Cerebellar cortex (tissue), 1 donor: ENCODE measurements at regions not wholly inside any gene's neighbourhood (a gene's known extent, or its start where the extent isn't known, plus 50 kb on each side); places are given as distances from the start of the nearest gene placed in this dataset.

ENCODE experiments used
- DNase-seq: peaks from one replicate; pipeline ENCODE4 v3.0.0-alpha.2; 2015; ENCODE audit warnings: low spot score

DNA sequence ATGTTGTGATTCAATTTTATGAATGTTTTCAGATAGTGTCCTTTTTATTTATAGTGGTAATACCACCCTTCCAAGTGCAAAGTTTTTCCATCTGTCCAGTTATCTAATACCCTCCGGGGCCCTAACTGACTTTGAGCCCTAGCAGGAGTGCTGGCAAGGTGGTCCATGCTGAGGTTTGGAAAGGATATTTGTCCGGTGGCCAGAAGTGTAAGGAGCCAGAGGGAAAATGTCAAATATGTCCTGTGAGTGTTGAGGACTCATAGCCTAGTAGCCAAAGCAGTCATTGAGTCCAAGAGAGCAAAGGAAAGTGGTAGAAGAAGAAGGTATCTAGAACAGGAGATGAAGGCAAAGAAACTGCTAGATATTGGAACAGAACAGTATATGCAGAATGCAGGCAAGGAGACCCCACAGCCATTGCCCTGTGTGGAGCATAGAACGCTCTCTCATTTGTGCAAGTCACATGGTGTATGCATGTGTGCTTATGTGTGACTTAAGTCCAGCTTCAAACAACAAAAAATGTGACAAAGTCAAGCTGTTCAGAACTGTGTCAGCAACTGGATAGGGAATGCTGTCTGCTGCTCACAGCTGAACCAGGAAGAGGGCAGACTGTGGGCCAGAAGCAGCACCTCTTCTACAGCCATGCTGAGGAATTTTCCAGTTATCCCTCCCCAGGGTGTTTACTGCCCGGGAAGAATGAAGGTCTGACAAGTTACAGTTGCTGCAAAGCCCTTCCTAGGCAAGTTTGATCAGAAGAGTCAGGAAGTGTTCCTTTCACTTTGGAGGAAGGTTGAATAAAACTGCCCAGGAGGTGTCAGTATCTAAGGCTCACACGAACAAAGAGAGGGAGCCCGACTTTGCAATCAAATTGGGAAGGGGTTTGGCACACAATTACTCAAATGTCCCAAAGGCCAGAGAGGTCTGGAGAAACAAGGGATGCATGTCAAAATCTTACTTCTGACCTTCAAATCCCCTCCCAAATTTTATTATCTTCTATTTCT is 463.3 kb upstream of the DMAC1 start:
- peak; percentile 75 for DNase-seq

GRCh38 chr9:8261737-8262136 is 462.2 kb upstream of the DMAC1 start:
- DNase-seq = no peak

- DNase-seq = no peak
Observed at GRCh38 chr9:8259028-8259427, 459.4 kb upstream of the DMAC1 start.

- peak; percentile 60 for DNase-seq
Observed at GRCh38 chr9:8256880-8257279, 457.3 kb upstream of the DMAC1 start.

DNA sequence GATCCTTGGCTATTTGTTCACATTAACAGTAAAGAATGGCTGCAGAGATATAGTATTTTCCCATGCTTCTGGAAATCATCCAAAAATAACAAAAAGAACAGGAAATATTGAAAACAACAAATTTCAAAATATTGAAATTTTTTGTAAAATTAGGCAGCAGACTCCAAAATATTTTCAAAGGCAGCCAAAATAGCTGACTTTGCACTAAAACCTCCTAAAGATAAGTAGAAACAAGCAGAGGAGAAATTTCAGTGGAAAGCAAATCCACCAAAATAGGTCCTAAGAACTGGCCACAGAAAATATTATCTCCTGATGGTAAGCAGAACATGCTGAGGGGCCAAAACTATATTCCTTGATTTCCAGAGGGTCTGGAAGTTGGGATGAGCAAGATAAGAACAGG is 456.3 kb upstream of the DMAC1 start:
- DNase-seq = no peak

- DNase-seq = no peak
Observed at GRCh38 chr9:8254541-8254940, 455.0 kb upstream of the DMAC1 start.

- no peak for DNase-seq
Observed at GRCh38 chr9:8252445-8252844, 452.9 kb upstream of the DMAC1 start.

DNA sequence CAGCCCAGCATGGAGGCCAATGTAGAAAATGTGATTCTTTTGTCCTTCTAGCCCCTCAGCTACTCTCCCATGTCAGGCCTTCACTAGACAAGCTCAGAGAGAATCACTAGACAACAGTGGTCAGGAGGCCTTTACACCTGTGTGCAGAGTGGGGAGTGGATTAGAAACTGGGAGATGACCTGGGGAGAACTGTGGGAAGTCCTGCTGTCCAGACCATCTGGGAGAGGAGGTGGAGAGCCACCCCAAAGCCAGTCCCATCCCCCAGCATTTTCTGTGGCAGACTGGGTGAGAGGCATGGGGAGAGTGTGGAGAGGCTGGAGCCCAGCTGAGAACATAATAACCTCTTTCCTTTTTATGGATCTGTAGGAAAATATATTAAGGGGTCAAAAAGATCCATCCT is 452.0 kb upstream of the DMAC1 start:
- peak; percentile 78 for DNase-seq

DNA sequence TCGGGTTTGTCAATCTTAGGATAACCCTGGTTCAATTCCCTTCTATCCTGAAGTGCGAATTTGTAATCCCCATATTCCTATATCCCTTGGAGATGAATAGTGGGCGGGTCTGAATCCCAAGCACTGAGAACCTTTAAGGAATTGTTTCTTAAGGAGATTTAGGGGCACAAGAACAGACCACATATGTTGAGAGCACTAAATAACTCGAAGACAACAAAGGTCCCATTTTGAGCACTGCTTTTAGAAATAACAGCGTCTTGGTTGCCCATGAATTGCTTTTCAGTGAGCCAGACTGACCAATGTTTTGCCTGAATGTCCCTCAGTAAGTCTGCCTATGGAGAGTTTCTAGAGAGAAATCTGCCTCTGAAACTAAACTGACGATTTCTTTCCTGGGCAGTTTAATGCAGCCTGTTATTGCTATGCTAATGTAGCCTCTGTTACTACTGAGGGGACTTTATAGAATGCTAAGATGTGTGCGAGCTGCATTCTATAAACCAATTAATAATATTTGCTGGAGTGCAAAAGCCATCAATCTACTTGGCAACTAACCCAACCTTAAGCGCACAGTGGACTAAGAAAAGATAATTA is 445.0 kb upstream of the DMAC1 start:
- no peak for DNase-seq

GRCh38 chr9:8241201-8241600 is 441.6 kb upstream of the DMAC1 start:
- DNase-seq = no peak

DNA sequence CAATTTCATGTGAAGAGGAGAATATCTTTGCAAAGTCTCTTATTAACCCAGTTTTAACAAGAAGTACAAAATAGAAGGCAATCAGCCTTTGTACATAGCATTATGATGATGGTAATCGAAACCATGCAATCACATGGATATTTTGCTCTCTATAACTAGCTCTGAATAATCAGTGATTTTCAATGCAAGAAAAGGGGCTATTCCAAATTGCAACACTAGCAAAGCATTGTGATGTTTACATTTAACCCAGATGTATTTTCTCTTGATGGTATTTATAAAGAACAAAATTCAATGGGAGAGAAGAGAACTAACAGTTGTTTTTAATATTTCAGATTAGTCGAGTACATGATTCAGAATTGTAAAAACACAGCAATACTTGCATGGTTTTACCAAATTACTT is 437.5 kb upstream of the DMAC1 start:
- no peak for DNase-seq

DNA sequence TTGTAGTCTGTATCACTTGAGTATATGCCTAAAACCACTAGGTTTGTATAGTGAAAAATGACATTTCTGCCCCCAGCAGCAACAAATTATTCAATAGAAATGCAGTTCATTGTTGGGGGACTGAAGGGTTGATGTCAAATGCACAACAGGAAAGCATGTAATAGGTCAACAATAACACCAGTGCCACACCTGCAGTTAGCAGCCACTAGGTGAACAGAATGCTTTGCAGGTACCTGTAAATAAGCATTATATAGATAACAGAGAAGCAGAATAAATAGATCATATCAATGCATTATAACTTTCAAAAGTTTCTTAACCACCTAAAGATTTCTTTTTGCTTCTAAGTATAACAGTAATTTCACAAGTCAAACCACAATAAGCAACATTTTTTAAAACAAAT is 435.9 kb upstream of the DMAC1 start:
- no peak for DNase-seq

- peak; percentile 80 for DNase-seq
Observed at GRCh38 chr9:8234316-8234715, 434.7 kb upstream of the DMAC1 start.

DNA sequence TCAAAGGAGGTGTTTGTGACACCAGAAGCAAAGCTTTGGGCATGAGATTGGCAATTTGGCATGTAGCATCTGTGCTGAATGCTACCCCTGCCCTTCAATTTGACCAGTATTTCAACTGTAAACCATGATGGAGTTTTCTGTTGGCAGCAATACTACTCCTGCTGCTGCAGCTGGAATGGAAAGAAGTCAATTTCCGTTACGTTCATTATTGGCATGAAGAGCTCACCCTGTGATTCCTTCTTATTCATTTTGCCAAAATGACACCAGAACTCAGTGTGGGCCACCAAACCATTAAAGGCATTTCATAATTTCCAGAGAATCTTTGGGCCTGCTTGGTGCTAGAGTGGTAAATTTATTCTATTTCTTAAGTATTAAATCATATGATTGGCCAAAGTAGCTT is 433.1 kb upstream of the DMAC1 start:
- DNase-seq = no peak

DNA sequence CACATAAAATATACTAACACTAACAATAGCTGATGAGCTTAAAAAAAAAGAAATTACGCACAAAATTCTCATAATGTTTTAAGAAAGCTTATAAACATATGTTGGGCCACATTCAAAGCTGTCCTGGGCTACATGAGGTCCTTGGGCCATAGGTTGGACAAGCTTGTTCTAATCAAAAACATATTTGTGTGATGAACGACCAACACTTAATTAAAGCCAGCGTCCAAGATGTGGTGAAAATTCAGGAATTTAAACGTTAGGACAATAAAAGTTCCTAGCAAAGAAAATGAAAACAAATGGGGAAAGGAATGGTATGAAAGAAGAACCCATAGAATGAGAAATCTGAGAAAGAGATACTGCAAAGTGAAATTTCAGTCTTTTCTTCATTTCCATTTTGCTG is 429.6 kb upstream of the DMAC1 start:
- DNase-seq = no peak

DNA sequence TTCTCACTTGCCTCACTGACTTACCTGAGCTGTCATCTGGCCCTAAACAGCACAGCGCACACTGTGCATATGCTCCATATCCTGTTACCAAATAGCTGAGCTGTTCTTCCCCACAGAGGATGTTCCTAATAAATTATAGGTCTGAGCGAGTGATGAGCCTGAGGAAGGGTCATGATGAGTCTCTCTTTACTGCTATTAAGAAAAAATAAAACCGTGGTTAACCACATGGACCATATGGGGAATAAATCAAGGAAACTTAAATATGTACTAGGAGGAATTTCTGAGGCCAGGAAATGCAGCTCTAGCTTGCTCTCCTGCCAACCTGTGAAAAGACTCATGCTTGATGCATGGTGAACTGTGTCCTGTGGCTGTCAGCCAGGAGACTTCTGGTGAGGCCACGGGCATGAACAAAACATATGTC is 424.8 kb upstream of the DMAC1 start:
- DNase-seq = peak; percentile 73

DNA sequence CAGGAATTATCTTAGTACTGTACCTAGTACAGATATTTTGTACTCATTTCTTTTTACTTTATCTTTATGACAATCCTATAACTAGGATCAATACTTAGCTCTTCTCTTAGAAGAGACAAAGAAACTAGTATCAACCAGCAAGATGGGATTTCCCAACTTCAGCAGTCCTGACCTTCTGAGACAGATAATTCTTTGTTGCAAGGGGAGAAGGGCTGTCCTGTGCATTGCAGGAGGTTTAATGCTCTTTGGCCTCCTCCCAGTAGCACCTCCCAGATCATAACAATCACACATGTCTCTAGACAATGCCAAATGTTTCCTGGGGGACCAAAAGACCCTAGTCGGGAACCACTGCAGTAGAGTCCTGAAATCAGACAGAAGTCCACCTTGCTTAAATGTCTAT is 424.3 kb upstream of the DMAC1 start:
- DNase-seq = no peak

GRCh38 chr9:8221462-8221861 is 421.9 kb upstream of the DMAC1 start:
- DNase-seq = no peak

DNA sequence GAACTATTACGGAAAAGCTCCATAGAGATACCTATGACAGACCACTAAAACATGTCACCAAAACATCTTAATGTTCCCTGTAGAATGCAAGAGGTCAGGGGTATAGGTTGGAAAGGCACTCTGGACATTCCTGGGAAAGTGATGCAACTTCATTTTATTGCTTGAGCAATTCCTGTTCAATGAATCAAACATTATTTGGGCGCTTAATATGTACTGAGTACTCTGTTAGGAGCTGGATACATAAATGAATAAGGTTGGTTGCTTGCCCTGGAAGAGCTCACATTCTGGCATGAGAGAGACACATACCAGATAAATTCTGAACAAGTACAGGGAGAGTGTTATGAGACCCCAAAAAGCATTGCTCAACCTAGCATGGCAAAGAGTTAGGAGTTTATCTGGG is 408.9 kb upstream of the DMAC1 start:
- no peak for DNase-seq

GRCh38 chr9:8207596-8207995 is 408.0 kb upstream of the DMAC1 start:
- DNase-seq = no peak

- no peak for DNase-seq
Observed at GRCh38 chr9:8206720-8207119, 407.1 kb upstream of the DMAC1 start.

DNA sequence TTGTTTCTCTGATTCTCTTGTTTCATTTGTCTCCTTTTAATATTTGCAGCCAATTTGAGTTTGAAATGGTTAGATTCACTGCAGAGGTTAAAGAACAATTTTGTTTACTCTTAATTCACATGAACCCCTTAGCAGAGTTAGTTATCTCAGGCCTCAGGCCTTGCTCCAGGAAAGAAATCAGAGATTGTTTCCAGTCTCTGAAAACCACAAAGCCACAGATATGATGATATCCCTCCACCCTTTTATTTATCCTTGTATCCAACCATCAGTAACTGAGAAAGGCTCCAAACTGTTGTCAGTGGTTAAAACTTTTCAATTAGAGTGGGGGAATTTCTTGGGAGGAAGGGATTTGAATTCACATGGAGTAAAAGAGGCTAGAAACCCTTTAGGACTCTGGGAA is 406.0 kb upstream of the DMAC1 start:
- DNase-seq = no peak

DNA sequence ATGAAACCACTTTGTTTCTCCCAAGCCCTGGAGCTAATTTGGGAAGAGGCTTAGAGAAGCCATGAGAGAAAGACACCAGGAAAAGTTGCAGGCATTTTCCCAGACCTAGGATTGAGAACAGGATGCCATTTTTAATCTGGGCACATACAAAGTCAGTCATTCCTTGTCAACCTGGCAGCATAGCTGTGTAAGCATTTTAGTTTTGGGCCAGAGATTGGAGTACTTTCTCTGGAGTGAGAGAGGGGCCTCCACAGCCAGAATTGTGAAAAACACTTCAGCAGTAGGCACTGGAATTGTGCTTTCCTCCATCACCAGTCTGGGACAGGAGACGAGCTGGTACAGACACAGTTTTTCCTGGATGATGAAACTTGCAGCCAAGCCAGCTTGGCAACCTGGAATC is 390.3 kb upstream of the DMAC1 start:
- DNase-seq = no peak
